ENCODE measurements at regions not wholly inside any gene's neighbourhood (a gene's known extent, or its start where the extent isn't known, plus 50 kb on each side); places are given as distances from the start of the nearest gene placed in this dataset.

DNA sequence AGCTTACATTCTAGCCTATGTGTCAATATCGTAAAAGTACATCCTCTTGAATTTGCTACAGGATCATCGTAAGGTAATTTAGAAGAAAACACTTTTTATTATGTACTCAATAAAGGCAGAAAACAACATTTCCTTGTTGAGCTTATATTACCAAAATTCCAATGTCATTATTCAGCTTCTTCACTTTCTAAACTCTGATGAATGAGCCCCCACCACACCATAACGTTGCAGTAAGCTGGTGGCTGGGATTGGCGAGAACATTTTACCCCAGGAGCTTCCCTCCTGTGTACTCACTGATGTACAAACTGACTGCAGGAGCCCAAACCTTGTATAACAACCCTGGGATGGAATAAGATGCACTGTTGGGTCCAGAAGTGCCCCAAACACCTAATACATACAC, 238.1 kb upstream of the MARCKS start:
- H3K36me3 ChIP-seq = no peaks in the 10 kb centered on the region
- H3K4me1 ChIP-seq (ENCODE audit: insufficient read depth) = no peaks in the 10 kb centered on the region
- H3K27ac ChIP-seq = no peak overlapping the region
- H3K4me3 ChIP-seq = no peak overlapping the region
- H3K27me3 ChIP-seq = no peaks in the 10 kb centered on the region
- DNase-seq = no peak
- H3K9me3 ChIP-seq = no peaks in the 10 kb centered on the region
- intact Hi-C loops (cut with DNase I) = no loop called here
- 76 to 80% (median 77%) methylated on average over 4 of the region's 4 CpGs for WGBS, 3 donors
- TF ChIP-seq, protein P1, sequence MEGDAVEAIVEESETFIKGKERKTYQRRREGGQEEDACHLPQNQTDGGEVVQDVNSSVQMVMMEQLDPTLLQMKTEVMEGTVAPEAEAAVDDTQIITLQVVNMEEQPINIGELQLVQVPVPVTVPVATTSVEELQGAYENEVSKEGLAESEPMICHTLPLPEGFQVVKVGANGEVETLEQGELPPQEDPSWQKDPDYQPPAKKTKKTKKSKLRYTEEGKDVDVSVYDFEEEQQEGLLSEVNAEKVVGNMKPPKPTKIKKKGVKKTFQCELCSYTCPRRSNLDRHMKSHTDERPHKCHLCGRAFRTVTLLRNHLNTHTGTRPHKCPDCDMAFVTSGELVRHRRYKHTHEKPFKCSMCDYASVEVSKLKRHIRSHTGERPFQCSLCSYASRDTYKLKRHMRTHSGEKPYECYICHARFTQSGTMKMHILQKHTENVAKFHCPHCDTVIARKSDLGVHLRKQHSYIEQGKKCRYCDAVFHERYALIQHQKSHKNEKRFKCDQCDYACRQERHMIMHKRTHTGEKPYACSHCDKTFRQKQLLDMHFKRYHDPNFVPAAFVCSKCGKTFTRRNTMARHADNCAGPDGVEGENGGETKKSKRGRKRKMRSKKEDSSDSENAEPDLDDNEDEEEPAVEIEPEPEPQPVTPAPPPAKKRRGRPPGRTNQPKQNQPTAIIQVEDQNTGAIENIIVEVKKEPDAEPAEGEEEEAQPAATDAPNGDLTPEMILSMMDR (IDR thresholded peaks at IDR 0.05) = no peak
- TF ChIP-seq POLR2A (IDR thresholded peaks at IDR 0.05) (no peak), EP300 (IDR thresholded peaks at IDR 0.05) (no peak)

DNA sequence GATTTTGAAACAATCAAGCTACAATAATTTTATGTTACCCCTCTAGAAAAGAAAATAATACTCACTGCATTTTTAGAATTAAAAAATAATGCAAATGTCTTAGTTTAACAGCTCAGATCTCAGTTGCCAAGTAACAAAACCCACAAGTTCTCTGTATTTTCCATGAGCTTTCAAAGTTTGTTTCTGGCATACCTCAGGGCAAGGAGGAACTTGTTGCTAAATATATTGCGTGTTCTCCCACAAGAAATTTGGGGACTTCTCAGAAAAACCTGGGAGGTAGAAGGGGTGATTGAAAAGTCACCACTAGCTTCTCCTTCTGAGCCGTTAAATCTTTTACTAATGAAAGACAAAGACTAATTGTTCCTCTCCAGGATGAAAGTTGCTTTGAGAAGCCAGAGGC, 236.8 kb upstream of the MARCKS start:
- no peaks in the 10 kb centered on the region for H3K27me3 ChIP-seq

DNA sequence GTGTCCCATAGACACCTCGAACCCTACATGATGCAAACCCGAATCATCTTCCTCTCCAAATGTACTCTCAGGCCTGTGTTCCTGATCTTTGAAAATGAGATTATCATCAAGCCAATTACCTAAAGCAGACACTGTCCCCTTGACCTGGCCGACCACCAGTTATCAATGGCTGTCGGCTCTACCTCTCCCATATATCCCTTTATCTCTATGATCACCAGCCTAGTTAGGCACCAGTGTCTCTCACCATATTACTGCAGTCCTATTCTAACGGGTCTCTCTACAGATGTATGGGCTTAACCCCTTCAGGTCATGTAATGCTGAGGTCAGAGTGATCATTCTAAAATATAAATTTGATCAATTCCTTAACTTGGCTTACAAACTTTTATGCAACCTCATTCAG, 234.9 kb upstream of the MARCKS start:
- 67 to 74% (median 69%) methylated on average over 5 of the region's 5 CpGs for WGBS, 3 donors
- Histone ChIP-seq H3K4me3 (no peak overlapping the region), H3K36me3 (no peaks in the 10 kb centered on the region), H3K27me3 (no peaks in the 10 kb centered on the region), H3K9me3 (no peaks in the 10 kb centered on the region), H3K27ac (no peak overlapping the region), H3K4me1 (ENCODE audit: insufficient read depth) (no peaks in the 10 kb centered on the region)
- intact Hi-C loops (cut with DNase I) = no loop called here
- TF ChIP-seq, protein P1 (IDR thresholded peaks at IDR 0.05) = no peak
- no peak for TF ChIP-seq POLR2A (IDR thresholded peaks at IDR 0.05)
- no peak for TF ChIP-seq EP300 (IDR thresholded peaks at IDR 0.05)
- DNase-seq = no peak

More for the DNA sequence above, 236.8 kb upstream of the MARCKS start:
- 67 to 80% (median 68%) methylated on average over 2 of the region's 2 CpGs for WGBS, 3 donors
- no peak overlapping the region for H3K27ac ChIP-seq
- H3K9me3 ChIP-seq = no peaks in the 10 kb centered on the region
- no peak overlapping the region for H3K4me3 ChIP-seq
- no peaks in the 10 kb centered on the region for H3K4me1 ChIP-seq (ENCODE audit: insufficient read depth)
- TF ChIP-seq POLR2A (IDR thresholded peaks at IDR 0.05) = no peak
- no peak for DNase-seq
- intact Hi-C loops (cut with DNase I) = no loop called here
- no peaks in the 10 kb centered on the region for H3K36me3 ChIP-seq

DNA sequence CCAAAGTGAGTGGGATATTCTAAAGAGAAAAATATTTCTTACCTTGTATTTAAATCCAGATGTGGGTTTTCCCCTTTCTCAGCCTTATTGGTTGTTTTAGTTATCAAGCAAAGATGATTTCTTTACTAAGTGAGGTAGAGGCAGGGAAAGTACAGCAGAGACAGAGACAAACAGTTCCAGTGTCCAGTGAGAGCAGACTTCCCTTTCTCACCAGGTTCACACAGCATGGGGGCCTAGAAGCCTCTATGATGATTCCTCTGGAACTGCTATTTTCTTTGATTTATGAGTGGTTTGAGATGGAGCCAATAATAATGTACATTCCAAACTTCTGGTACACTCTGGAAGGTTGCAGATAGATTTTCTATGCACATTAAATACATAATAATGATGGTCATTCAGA, 234.0 kb upstream of the MARCKS start:
- Histone ChIP-seq H3K4me3 (no peak overlapping the region), H3K4me1 (ENCODE audit: insufficient read depth) (no peaks in the 10 kb centered on the region), H3K9me3 (no peaks in the 10 kb centered on the region), H3K27me3 (no peaks in the 10 kb centered on the region), H3K36me3 (no peaks in the 10 kb centered on the region), H3K27ac (no peak overlapping the region)
- TF ChIP-seq POLR2A (IDR thresholded peaks at IDR 0.05) (no peak), EP300 (IDR thresholded peaks at IDR 0.05) (no peak)
- TF ChIP-seq, protein P1 (IDR thresholded peaks at IDR 0.05) = no peak
- no peak for DNase-seq
- intact Hi-C loops (cut with DNase I) = no loop called here

DNA sequence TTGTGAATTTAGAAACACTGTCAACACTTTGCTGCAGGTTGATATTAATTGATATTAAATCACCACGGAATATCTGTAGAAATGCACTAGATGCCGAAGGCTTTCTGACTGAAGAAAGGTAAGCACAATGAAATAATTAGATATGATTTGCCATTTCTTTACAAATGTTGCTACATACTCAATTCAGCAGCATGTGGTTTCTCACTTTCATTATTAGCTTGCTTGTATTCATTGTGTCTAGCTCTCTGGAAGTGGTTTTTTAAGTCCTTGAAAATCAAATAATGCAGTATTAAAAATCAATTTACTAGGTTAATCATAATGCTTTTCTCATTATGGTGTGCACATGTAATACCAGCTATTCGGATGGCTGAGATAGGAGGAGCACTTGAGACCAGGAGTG, 231.3 kb upstream of the MARCKS start:
- intact Hi-C loops (cut with DNase I) = no loop called here
- Histone ChIP-seq H3K4me3 (no peak overlapping the region), H3K27ac (no peak overlapping the region), H3K36me3 (no peaks in the 10 kb centered on the region), H3K27me3 (no peaks in the 10 kb centered on the region), H3K9me3 (no peaks in the 10 kb centered on the region), H3K4me1 (ENCODE audit: insufficient read depth) (no peaks in the 10 kb centered on the region)
- 89 to 93% (median 91%) methylated on average over 3 of the region's 3 CpGs for WGBS, 3 donors
- DNase-seq = no peak
- TF ChIP-seq EP300 (IDR thresholded peaks at IDR 0.05) = no peak

DNA sequence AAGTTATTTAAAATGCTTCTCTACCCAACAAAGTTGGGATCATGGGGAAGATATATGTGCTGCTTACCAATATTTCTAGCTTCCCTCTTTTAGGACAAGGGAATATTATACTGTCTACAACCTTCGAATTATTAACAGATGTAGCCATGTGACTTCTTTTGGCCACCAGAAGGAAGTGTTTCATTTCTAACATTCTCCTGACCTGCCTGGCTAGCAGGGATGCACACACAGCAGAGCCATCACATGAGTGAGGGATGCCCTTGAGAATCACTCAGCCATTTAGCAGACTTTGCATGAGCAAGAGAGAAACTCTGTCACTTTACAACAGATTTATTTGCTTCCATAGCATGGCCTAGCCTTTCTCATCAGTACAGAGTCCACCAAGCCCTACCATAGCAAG, 230.7 kb upstream of the MARCKS start:
- H3K27ac ChIP-seq = no peak overlapping the region
- intact Hi-C loops (cut with DNase I) = no loop called here
- 89 to 100% (median 100%) methylated on average over 1 of the region's 1 CpG for WGBS, 3 donors

More for the DNA sequence above, 230.7 kb upstream of the MARCKS start:
- H3K36me3 ChIP-seq = no peaks in the 10 kb centered on the region
- H3K9me3 ChIP-seq = no peaks in the 10 kb centered on the region
- H3K27me3 ChIP-seq = no peaks in the 10 kb centered on the region
- no peaks in the 10 kb centered on the region for H3K4me1 ChIP-seq (ENCODE audit: insufficient read depth)
- H3K4me3 ChIP-seq = no peak overlapping the region
- TF ChIP-seq POLR2A (IDR thresholded peaks at IDR 0.05) (no peak), EP300 (IDR thresholded peaks at IDR 0.05) (no peak)
- TF ChIP-seq, protein P1 (IDR thresholded peaks at IDR 0.05) = no peak
- DNase-seq = no peak

Measured in ovary (tissue), 7 donors.